ENCODE measurements at regions not wholly inside any gene's neighbourhood (a gene's known extent, or its start where the extent isn't known, plus 50 kb on each side); places are given as distances from the start of the nearest gene placed in this dataset.

DNA sequence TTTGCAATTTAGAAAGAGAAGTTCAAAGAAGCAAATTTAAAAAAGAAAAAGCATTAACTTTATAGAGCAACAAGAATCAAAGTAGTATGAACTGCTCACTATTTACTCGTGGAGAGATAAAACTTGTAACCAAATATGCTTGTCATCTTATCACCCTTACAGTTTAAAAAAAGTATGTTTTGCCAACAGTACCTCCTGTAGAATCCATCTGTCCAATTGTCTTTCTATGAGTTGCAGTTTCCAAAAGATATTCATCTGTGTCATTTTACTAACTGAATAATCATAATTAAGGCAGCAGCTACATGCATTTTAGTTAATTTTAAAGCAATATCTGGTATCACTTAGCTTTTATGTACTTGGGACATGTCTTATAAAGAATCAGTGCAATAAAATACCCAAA is 1112.3 kb downstream of the DSC3 start:
- H3K4me2 ChIP-seq = no peak overlapping the region
- H3K9me3 ChIP-seq (ENCODE audit: low read depth) = no peaks in the 10 kb centered on the region
- no peak for DNase-seq (ENCODE audit: low spot score)
- H3K79me2 ChIP-seq = no peaks in the 10 kb centered on the region
- TF ChIP-seq EZH2phosphoT487 (IDR thresholded peaks at IDR 0.05; ENCODE audit: low read depth, severe bottlenecking, unreplicated experiment) (no peak), EZH2 (IDR thresholded peaks at IDR 0.05; ENCODE audit: borderline replicate concordance) (no peak)
- TF ChIP-seq, protein P1, sequence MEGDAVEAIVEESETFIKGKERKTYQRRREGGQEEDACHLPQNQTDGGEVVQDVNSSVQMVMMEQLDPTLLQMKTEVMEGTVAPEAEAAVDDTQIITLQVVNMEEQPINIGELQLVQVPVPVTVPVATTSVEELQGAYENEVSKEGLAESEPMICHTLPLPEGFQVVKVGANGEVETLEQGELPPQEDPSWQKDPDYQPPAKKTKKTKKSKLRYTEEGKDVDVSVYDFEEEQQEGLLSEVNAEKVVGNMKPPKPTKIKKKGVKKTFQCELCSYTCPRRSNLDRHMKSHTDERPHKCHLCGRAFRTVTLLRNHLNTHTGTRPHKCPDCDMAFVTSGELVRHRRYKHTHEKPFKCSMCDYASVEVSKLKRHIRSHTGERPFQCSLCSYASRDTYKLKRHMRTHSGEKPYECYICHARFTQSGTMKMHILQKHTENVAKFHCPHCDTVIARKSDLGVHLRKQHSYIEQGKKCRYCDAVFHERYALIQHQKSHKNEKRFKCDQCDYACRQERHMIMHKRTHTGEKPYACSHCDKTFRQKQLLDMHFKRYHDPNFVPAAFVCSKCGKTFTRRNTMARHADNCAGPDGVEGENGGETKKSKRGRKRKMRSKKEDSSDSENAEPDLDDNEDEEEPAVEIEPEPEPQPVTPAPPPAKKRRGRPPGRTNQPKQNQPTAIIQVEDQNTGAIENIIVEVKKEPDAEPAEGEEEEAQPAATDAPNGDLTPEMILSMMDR (IDR thresholded peaks at IDR 0.05; ENCODE audit: poor library complexity) = no peak
- no peaks in the 10 kb centered on the region for H3K36me3 ChIP-seq (replicated peaks; ENCODE audit: insufficient read depth, low read depth)
- H3K9me2 ChIP-seq (replicated peaks; ENCODE audit: insufficient read depth) = no peaks in the 10 kb centered on the region
- no peak overlapping the region for H3K4me3 ChIP-seq
- H3K27me3 ChIP-seq = no peaks in the 10 kb centered on the region
- no peaks in the 10 kb centered on the region for H4K20me1 ChIP-seq (ENCODE audit: insufficient read depth, poor library complexity, severe bottlenecking)
- WGBS (ENCODE audit: low lambda C conversion rate, missing lambda C conversion rate) = 40% methylated on average over 1 of the region's 1 CpG
- H3K4me1 ChIP-seq (ENCODE audit: insufficient read depth) = no peaks in the 10 kb centered on the region
- no peak overlapping the region for H2AFZ ChIP-seq
- H3K27ac ChIP-seq = no peak overlapping the region

- DNase-seq (ENCODE audit: low spot score) = no peak
- no peaks in the 10 kb centered on the region for H3K27me3 ChIP-seq
- no peak overlapping the region for H2AFZ ChIP-seq
- no peaks in the 10 kb centered on the region for H3K79me2 ChIP-seq
- no peaks in the 10 kb centered on the region for H4K20me1 ChIP-seq (ENCODE audit: insufficient read depth, poor library complexity, severe bottlenecking)
- H3K27ac ChIP-seq = no peak overlapping the region
- no peak overlapping the region for H3K4me3 ChIP-seq
- no peaks in the 10 kb centered on the region for H3K4me1 ChIP-seq (ENCODE audit: insufficient read depth)
- WGBS (ENCODE audit: low lambda C conversion rate, missing lambda C conversion rate) = 76% methylated on average over 6 of the region's 6 CpGs
- H3K36me3 ChIP-seq (replicated peaks; ENCODE audit: insufficient read depth, low read depth) = no peaks in the 10 kb centered on the region
- H3K4me2 ChIP-seq = no peak overlapping the region
- no peaks in the 10 kb centered on the region for H3K9me3 ChIP-seq (ENCODE audit: low read depth)
- TF ChIP-seq, protein P1 (IDR thresholded peaks at IDR 0.05; ENCODE audit: poor library complexity) = no peak
- no peak for TF ChIP-seq EZH2 (IDR thresholded peaks at IDR 0.05; ENCODE audit: borderline replicate concordance)
- no peak for TF ChIP-seq EZH2phosphoT487 (IDR thresholded peaks at IDR 0.05; ENCODE audit: low read depth, severe bottlenecking, unreplicated experiment)
- H3K9me2 ChIP-seq (replicated peaks; ENCODE audit: insufficient read depth) = no peaks in the 10 kb centered on the region
Measured at GRCh38 chr18:29928081-29928480, 1114.5 kb downstream of the DSC3 start.

GRCh38 chr18:29925566-29925965 is 1117.0 kb downstream of the DSC3 start:
- no peaks in the 10 kb centered on the region for H4K20me1 ChIP-seq (ENCODE audit: insufficient read depth, poor library complexity, severe bottlenecking)

More at GRCh38 chr18:29925566-29925965, 1117.0 kb downstream of the DSC3 start:
- Histone ChIP-seq H2AFZ (no peak overlapping the region), H3K27me3 (no peaks in the 10 kb centered on the region), H3K4me2 (no peak overlapping the region), H3K9me2 (replicated peaks; ENCODE audit: insufficient read depth) (no peaks in the 10 kb centered on the region), H3K27ac (no peak overlapping the region), H3K4me1 (ENCODE audit: insufficient read depth) (no peaks in the 10 kb centered on the region), H3K4me3 (no peak overlapping the region), H3K79me2 (no peaks in the 10 kb centered on the region), H3K9me3 (ENCODE audit: low read depth) (no peaks in the 10 kb centered on the region), H3K36me3 (replicated peaks; ENCODE audit: insufficient read depth, low read depth) (no peaks in the 10 kb centered on the region)
- no peak for DNase-seq (ENCODE audit: low spot score)
- TF ChIP-seq EZH2phosphoT487 (IDR thresholded peaks at IDR 0.05; ENCODE audit: low read depth, severe bottlenecking, unreplicated experiment) = no peak
- TF ChIP-seq, protein P1 (IDR thresholded peaks at IDR 0.05; ENCODE audit: poor library complexity) = no peak
- no peak for TF ChIP-seq EZH2 (IDR thresholded peaks at IDR 0.05; ENCODE audit: borderline replicate concordance)
- 86% methylated on average over 1 of the region's 1 CpG for WGBS (ENCODE audit: low lambda C conversion rate, missing lambda C conversion rate)

Data from hepatocyte (in vitro differentiated cells).